ENCODE measurements at regions not wholly inside any gene's neighbourhood (a gene's known extent, or its start where the extent isn't known, plus 50 kb on each side); places are given as distances from the start of the nearest gene placed in this dataset.

GRCh38 chrX:64758047-64758446 lies 218.2 kb downstream of the ZC4H2 start:
- TF ChIP-seq, protein P1, sequence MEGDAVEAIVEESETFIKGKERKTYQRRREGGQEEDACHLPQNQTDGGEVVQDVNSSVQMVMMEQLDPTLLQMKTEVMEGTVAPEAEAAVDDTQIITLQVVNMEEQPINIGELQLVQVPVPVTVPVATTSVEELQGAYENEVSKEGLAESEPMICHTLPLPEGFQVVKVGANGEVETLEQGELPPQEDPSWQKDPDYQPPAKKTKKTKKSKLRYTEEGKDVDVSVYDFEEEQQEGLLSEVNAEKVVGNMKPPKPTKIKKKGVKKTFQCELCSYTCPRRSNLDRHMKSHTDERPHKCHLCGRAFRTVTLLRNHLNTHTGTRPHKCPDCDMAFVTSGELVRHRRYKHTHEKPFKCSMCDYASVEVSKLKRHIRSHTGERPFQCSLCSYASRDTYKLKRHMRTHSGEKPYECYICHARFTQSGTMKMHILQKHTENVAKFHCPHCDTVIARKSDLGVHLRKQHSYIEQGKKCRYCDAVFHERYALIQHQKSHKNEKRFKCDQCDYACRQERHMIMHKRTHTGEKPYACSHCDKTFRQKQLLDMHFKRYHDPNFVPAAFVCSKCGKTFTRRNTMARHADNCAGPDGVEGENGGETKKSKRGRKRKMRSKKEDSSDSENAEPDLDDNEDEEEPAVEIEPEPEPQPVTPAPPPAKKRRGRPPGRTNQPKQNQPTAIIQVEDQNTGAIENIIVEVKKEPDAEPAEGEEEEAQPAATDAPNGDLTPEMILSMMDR (conservative IDR thresholded peaks at IDR 0.05) = no peak
- no peak for TF ChIP-seq ZFX (IDR thresholded peaks at IDR 0.05)

Data from C4-2B (cell line).